HepG2 (cell line): ENCODE measurements at regions not wholly inside any gene's neighbourhood (a gene's known extent, or its start where the extent isn't known, plus 50 kb on each side); places are given as distances from the start of the nearest gene placed in this dataset.

Experiments used
- ATAC-seq: fragments of 200-7000 bp; cut with Tn5 transposase; 3 replicates; pipeline ENCODE4 v1.9.1; 2020; ENCODE audit warnings: mild to moderate bottlenecking, moderate library complexity
- BruUV-seq: library from RNA; stranded (reverse); fragments of 400-500 nt; replicated peaks from 2 replicates; lab custom pipeline; 2021; lab: Mats Ljungman, UMichigan
- CTCF ChIA-PET: fragments of 300-600 bp; formaldehyde crosslinking; extraction: SDS; loops from one replicate; lab custom pipeline; 2021; ENCODE audit warnings: low total read pairs, inconsistent platforms, low intra/inter-chr PET ratio; lab: Yijun Ruan, JAX
- POLR2A ChIA-PET: fragments of 350-600 bp; sonication (Branson Sonifier 250); formaldehyde crosslinking; loops from one replicate; lab custom pipeline; 2020; ENCODE audit warnings: antibody characterized with exemption, inconsistent platforms; lab: Yijun Ruan, JAX
- DNase-seq: peaks from one replicate; pipeline ENCODE4 v3.0.0-alpha.2; 2015; ENCODE audit warnings: low spot score
- FAIRE-seq: peaks from 3 replicates; lab custom pipeline; 2011; peaks lifted over from hg19 to GRCh38; lab: Jason Lieb, UNC
- H2AFZ ChIP-seq: one replicate; pipeline ENCODE4 v1.6.1; 2011; ENCODE audit warnings: low read length, inconsistent platforms
- H3K27ac ChIP-seq: fragments of 300-600 bp; 3 replicates; pipeline ENCODE4 v1.8.0; 2011; ENCODE audit warnings: mixed run types, mild to moderate bottlenecking, mixed read lengths, low read length, inconsistent platforms; ENCODE audit not compliant: insufficient read depth; ENCODE audit errors: extremely low read length
- H3K27me3 ChIP-seq, 2 experiments: fragments of 200-600 bp in 1 of 2; 2 replicates in 1 of 2; 3 replicates in 1 of 2; pipeline versions ENCODE4 v1.6.0 to v1.8.0; 2011; ENCODE audit warnings: low read length in 2 of 2, mild to moderate bottlenecking in 2 of 2, moderate library complexity in 2 of 2, inconsistent platforms in 1 of 2; ENCODE audit not compliant: insufficient read depth in 2 of 2, control insufficient read depth in 1 of 2
- H3K36me3 ChIP-seq, 2 experiments: fragments of 200-600 bp in 1 of 2; replicated peaks in 1 of 2; 2 replicates in 1 of 2; 3 replicates in 1 of 2; pipeline versions ENCODE4 v1.5.1 to v1.8.0; 2011; ENCODE audit warnings: low read length in 2 of 2, inconsistent platforms in 1 of 2; ENCODE audit not compliant: insufficient read depth in 2 of 2, control insufficient read depth in 1 of 2
- H3K4me1 ChIP-seq: 2 replicates; pipeline ENCODE4 v1.5.1; 2012; ENCODE audit warnings: low read length, inconsistent platforms; ENCODE audit not compliant: insufficient read depth
- H3K4me2 ChIP-seq: 2 replicates; pipeline ENCODE4 v1.6.0; 2011; ENCODE audit warnings: low read depth, low read length, inconsistent platforms
- H3K4me3 ChIP-seq, 3 experiments: fragments of 200-600 bp in 1 of 3; sonication (generic), shearing (Covaris generic) in 1 of 3; replicated peaks in 1 of 3; 2 replicates each; pipeline ENCODE4 v1.5.1; 2011 to 2016; ENCODE audit warnings: low read length in 3 of 3, inconsistent platforms in 2 of 3, low read depth in 2 of 3, mild to moderate bottlenecking in 2 of 3, control low read depth in 1 of 3, mixed read lengths in 1 of 3; ENCODE audit not compliant: insufficient read depth in 1 of 3
- H3K79me2 ChIP-seq: one replicate; pipeline ENCODE4 v1.6.1; 2011; ENCODE audit warnings: low read length, inconsistent platforms; ENCODE audit not compliant: insufficient read depth
- H3K9ac ChIP-seq: 2 replicates; pipeline ENCODE4 v1.6.0; 2011; ENCODE audit warnings: mild to moderate bottlenecking, low read depth, low read length, inconsistent platforms; ENCODE audit not compliant: insufficient read depth
- H3K9me3 ChIP-seq: 2 replicates; pipeline ENCODE4 v1.5.1; 2012; ENCODE audit warnings: mild to moderate bottlenecking, low read length
- H4K20me1 ChIP-seq: 2 replicates; pipeline ENCODE4 v1.6.0; 2011; ENCODE audit warnings: inconsistent platforms, mild to moderate bottlenecking, low read length, moderate library complexity; ENCODE audit not compliant: insufficient read depth
- CEBPB ChIP-seq: IDR thresholded peaks from 2 replicates; pipeline ENCODE4 v1.6.1; 2011; ENCODE audit warnings: low read depth, low read length, improper control_type of control experiment, borderline replicate concordance
- MZF1 ChIP-seq: sonication (generic); formaldehyde crosslinking; IDR thresholded peaks from 2 replicates; pipeline ENCODE4 v1.8.1; 2023; ENCODE audit warnings: mild to moderate bottlenecking, missing genetic modification reagents, borderline replicate concordance
- PLSCR1 ChIP-seq: sonication (generic); formaldehyde crosslinking; IDR thresholded peaks from 2 replicates; pipeline ENCODE4 v1.5.0; 2020; ENCODE audit warnings: missing genetic modification reagents, mild to moderate bottlenecking, borderline replicate concordance
- RORA ChIP-seq: sonication (generic); formaldehyde crosslinking; IDR thresholded peaks from 2 replicates; pipeline ENCODE4 v1.5.0; 2020; ENCODE audit warnings: mild to moderate bottlenecking, missing genetic modification reagents, moderate library complexity
- ZBTB40 ChIP-seq, 2 experiments: fragments of 450-650 bp in 1 of 2; sonication (generic) in 1 of 2; formaldehyde crosslinking in 1 of 2; IDR thresholded peaks; 2 replicates each; pipeline versions ENCODE4 v1.6.1 to v1.8.0; 2016 to 2022; ENCODE audit warnings: antibody characterized with exemption in 1 of 2, mild to moderate bottlenecking in 1 of 2, missing genetic modification reagents in 1 of 2
- ZNF737 ChIP-seq: sonication (generic); formaldehyde crosslinking; IDR thresholded peaks from 2 replicates; pipeline ENCODE4 v1.5.0; 2020; ENCODE audit warnings: missing genetic modification reagents, mild to moderate bottlenecking, borderline replicate concordance
- WGBS: methylation state at CpG from one replicate; pipeline ENCODE4 v1.1.6; 2017; ENCODE audit warnings: low lambda C conversion rate; 5-methylcytosine and 5-hydroxymethylcytosine counted together
- in situ Hi-C: cut with HindIII; loops from 2 replicates; pipeline ENCODE4 v1.10.0; 2017; ENCODE audit warnings: low pct_unique_long_range_greater_than_20kb; ENCODE audit not compliant: extremely low pct_ligation_motif_present
- intact Hi-C: fragments of 100-400 bp; cut with micrococcal nuclease; formaldehyde crosslinking; loops from one replicate; pipeline ENCODE4 v1.10.0; 2022; ENCODE audit not compliant: unreplicated experiment
- TF ChIP-seq, protein P1 (sequence below): sonication (generic); formaldehyde crosslinking; IDR thresholded peaks from 2 replicates; pipeline ENCODE4 v1.8.1; 2023; ENCODE audit warnings: mild to moderate bottlenecking, missing genetic modification reagents

DNA sequence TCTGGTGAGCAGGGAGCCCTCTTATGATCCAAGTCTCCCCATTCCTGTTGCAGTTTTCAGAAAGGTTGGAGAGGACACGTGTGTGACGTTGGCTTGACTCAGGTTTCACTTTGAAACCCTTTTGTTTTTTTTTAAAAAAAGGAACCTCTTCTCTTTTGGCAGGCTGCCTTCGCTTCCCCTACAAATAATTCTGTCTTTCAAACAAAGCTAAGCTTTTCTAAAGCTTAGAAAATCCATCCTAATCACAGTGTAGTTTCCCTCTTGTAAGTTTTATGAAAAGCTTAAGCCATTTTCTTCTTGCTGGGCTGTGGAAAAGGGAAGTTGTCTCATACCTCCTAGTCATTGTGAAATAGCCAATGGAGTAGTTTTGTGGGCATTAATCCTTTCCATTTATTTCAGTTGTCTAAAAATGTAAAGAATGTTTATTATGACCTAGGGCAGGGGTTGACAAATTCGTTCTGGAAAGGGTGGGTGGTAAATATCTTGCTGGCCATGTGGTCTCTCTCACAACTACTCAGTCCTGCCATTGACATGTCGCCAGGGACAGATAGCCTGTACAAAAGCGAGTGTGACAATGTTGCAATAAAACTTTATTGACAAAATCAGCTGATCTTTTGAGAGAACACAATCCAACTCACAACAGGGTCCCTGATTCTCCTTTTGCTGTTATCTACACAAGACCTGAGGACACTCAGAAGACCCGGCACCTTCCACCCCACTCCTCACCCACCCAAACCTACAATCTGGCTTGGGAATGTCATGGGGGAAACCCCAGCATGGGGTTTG is 878.8 kb downstream of the RNF144A start:
- Histone ChIP-seq H3K27me3 (no peaks in the 10 kb centered on the region; a peak in 1 of 5 replicates), H3K36me3 (no peaks in the 10 kb centered on the region), H4K20me1 (no peaks in the 10 kb centered on the region), H3K9me3 (peaks cover 11% of the 10 kb centered on the region), H3K79me2 (no peaks in the 10 kb centered on the region), H2AFZ (no peak overlapping the region), H3K4me1 (no peaks in the 10 kb centered on the region), H3K4me3 (no peak overlapping the region), H3K4me2 (no peak overlapping the region), H3K27ac (no peak overlapping the region), H3K9ac (no peak overlapping the region)
- POLR2A ChIA-PET: no interaction called here
- in situ Hi-C loops (no loop called here), intact Hi-C loops (no loop called here)
- peak; percentile 18; the same call in 1 of the 2 replicates for TF ChIP-seq CEBPB
- TF ChIP-seq RORA: no peak
- no peak for TF ChIP-seq ZNF737 (CRISPR knock-in tag)
- peak; percentile 34; the same call in 1 of the 2 replicates for TF ChIP-seq ZBTB40 (IDR thresholded peaks at IDR 0.05)
- peak; percentile 97 for TF ChIP-seq ZBTB40 (CRISPR knock-in tag; IDR thresholded peaks at IDR 0.05)
- TF ChIP-seq, protein P1, sequence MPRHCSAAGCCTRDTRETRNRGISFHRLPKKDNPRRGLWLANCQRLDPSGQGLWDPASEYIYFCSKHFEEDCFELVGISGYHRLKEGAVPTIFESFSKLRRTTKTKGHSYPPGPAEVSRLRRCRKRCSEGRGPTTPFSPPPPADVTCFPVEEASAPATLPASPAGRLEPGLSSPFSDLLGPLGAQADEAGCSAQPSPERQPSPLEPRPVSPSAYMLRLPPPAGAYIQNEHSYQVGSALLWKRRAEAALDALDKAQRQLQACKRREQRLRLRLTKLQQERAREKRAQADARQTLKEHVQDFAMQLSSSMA (CRISPR knock-in tag): no peak
- no peak for TF ChIP-seq MZF1 (CRISPR knock-in tag)
- TF ChIP-seq PLSCR1: no peak
- DNase-seq (no peak), ATAC-seq (no peak), FAIRE-seq (no peak)
- WGBS: 17% methylated on average over 7 of the region's 7 CpGs
- CTCF ChIA-PET: no interaction called here
- no TSS peak for BruUV-seq
